GM12878 (cell line): ENCODE measurements at regions not wholly inside any gene's neighbourhood (a gene's known extent, or its start where the extent isn't known, plus 50 kb on each side); places are given as distances from the start of the nearest gene placed in this dataset.

Experiments
- BMI1 ChIP-seq: fragments of 450-650 bp; IDR thresholded peaks from 2 replicates; pipeline ENCODE4 v1.6.1; 2016; ENCODE audit warnings: mild to moderate bottlenecking, moderate library complexity, borderline replicate concordance
- CHD1 ChIP-seq: IDR thresholded peaks from 2 replicates; pipeline ENCODE4 v1.6.1; 2012; ENCODE audit warnings: low read depth, low read length, improper control_type of control experiment
- NBN ChIP-seq: fragments of 450-650 bp; IDR thresholded peaks from 2 replicates; pipeline ENCODE4 v1.6.1; 2016
- POLR2A ChIP-seq: IDR thresholded peaks from 2 replicates; pipeline ENCODE4 v1.6.1; 2011; ENCODE audit warnings: low read depth, mild to moderate bottlenecking, low read length
- RAD21 ChIP-seq: IDR thresholded peaks from 2 replicates; pipeline ENCODE4 v1.6.1; 2011; ENCODE audit warnings: mild to moderate bottlenecking, low read depth, low read length, moderate library complexity; ENCODE audit not compliant: insufficient read depth
- ZNF24 ChIP-seq: fragments of 450-650 bp; IDR thresholded peaks from 2 replicates; pipeline ENCODE4 v1.6.1; 2017; ENCODE audit warnings: antibody characterized with exemption, mild to moderate bottlenecking
- TF ChIP-seq, protein P1 (sequence below): fragments of 450-650 bp; IDR thresholded peaks from 2 replicates; pipeline ENCODE4 v1.6.1; 2017; ENCODE audit warnings: mild to moderate bottlenecking, moderate library complexity
- TF ChIP-seq, protein P2 (sequence below), 3 experiments: IDR thresholded peaks in 2 of 3; conservative IDR thresholded peaks in 1 of 3; 2 replicates each; pipeline ENCODE4 v1.5.1; 2011; ENCODE audit warnings: low read depth in 3 of 3, low read length in 3 of 3, mild to moderate bottlenecking in 3 of 3, control low read depth in 2 of 3, moderate library complexity in 2 of 3, inconsistent platforms in 1 of 3, mixed read lengths in 1 of 3; ENCODE audit not compliant: control insufficient read depth in 2 of 3, insufficient read depth in 1 of 3; ENCODE audit errors: extremely low read depth in 1 of 3
- TF ChIP-seq, protein P3 (sequence below): IDR thresholded peaks from 2 replicates; pipeline ENCODE4 v1.6.1; 2012; ENCODE audit warnings: low read depth, low read length, improper control_type of control experiment

DNA sequence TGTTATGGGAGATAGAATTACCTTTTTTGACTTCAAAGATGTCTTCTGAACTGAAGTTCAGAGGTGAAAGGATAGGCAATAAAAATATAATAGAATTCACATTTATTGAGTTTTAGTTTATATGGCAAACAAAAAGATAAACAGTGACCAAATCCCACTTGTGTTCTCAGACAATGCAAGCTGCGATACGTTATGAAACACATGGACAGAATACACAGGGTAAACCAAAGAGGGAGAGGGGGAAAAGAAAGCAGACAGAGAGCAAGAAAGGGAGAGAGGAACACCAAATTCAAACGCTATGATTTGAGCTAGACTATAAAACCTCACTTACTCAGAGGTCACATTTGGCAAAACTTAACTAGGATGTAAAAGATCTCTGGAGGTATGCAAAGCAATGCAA, 238.2 kb upstream of the FLRT2 start:
- TF ChIP-seq ZNF24 (no peak), POLR2A (no peak), NBN (no peak), CHD1 (no peak), BMI1 (no peak), RAD21 (no peak)
- TF ChIP-seq, protein P1, sequence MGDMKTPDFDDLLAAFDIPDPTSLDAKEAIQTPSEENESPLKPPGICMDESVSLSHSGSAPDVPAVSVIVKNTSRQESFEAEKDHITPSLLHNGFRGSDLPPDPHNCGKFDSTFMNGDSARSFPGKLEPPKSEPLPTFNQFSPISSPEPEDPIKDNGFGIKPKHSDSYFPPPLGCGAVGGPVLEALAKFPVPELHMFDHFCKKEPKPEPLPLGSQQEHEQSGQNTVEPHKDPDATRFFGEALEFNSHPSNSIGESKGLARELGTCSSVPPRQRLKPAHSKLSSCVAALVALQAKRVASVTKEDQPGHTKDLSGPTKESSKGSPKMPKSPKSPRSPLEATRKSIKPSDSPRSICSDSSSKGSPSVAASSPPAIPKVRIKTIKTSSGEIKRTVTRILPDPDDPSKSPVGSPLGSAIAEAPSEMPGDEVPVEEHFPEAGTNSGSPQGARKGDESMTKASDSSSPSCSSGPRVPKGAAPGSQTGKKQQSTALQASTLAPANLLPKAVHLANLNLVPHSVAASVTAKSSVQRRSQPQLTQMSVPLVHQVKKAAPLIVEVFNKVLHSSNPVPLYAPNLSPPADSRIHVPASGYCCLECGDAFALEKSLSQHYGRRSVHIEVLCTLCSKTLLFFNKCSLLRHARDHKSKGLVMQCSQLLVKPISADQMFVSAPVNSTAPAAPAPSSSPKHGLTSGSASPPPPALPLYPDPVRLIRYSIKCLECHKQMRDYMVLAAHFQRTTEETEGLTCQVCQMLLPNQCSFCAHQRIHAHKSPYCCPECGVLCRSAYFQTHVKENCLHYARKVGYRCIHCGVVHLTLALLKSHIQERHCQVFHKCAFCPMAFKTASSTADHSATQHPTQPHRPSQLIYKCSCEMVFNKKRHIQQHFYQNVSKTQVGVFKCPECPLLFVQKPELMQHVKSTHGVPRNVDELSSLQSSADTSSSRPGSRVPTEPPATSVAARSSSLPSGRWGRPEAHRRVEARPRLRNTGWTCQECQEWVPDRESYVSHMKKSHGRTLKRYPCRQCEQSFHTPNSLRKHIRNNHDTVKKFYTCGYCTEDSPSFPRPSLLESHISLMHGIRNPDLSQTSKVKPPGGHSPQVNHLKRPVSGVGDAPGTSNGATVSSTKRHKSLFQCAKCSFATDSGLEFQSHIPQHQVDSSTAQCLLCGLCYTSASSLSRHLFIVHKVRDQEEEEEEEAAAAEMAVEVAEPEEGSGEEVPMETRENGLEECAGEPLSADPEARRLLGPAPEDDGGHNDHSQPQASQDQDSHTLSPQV, result no peak
- TF ChIP-seq, protein P2, sequence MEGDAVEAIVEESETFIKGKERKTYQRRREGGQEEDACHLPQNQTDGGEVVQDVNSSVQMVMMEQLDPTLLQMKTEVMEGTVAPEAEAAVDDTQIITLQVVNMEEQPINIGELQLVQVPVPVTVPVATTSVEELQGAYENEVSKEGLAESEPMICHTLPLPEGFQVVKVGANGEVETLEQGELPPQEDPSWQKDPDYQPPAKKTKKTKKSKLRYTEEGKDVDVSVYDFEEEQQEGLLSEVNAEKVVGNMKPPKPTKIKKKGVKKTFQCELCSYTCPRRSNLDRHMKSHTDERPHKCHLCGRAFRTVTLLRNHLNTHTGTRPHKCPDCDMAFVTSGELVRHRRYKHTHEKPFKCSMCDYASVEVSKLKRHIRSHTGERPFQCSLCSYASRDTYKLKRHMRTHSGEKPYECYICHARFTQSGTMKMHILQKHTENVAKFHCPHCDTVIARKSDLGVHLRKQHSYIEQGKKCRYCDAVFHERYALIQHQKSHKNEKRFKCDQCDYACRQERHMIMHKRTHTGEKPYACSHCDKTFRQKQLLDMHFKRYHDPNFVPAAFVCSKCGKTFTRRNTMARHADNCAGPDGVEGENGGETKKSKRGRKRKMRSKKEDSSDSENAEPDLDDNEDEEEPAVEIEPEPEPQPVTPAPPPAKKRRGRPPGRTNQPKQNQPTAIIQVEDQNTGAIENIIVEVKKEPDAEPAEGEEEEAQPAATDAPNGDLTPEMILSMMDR (IDR thresholded peaks at IDR 0.05 in 2 of 3, conservative IDR thresholded peaks at IDR 0.05 in 1 of 3; ENCODE audit: control insufficient read depth in 2 of 3, extremely low read depth in 1 of 3, insufficient read depth in 1 of 3, low read depth in 3 of 3, low read length in 3 of 3), result no peak
- TF ChIP-seq, protein P3, sequence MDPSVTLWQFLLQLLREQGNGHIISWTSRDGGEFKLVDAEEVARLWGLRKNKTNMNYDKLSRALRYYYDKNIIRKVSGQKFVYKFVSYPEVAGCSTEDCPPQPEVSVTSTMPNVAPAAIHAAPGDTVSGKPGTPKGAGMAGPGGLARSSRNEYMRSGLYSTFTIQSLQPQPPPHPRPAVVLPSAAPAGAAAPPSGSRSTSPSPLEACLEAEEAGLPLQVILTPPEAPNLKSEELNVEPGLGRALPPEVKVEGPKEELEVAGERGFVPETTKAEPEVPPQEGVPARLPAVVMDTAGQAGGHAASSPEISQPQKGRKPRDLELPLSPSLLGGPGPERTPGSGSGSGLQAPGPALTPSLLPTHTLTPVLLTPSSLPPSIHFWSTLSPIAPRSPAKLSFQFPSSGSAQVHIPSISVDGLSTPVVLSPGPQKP, result no peak
